PC-9 (cell line): ENCODE measurements at regions not wholly inside any gene's neighbourhood (a gene's known extent, or its start where the extent isn't known, plus 50 kb on each side); places are given as distances from the start of the nearest gene placed in this dataset.

Experiments used
- CTCF ChIP-seq: fragments of 200-600 bp; sonication (generic); conservative IDR thresholded peaks from 2 replicates; pipeline ENCODE4 v1.6.1; 2017; ENCODE audit warnings: mixed run types, antibody characterized with exemption, mild to moderate bottlenecking, moderate library complexity
- EZH2 ChIP-seq: fragments of 200-600 bp; sonication (generic); IDR thresholded peaks from 2 replicates; pipeline ENCODE4 v1.8.0; 2017; ENCODE audit warnings: antibody characterized with exemption, low read depth

- no peak for TF ChIP-seq CTCF
- no peak for TF ChIP-seq EZH2
Measured at GRCh38 chr2:8598295-8599165, 83.3 kb upstream of the ID2 start.
